Body of pancreas (tissue), 4 donors: ENCODE measurements at regions not wholly inside any gene's neighbourhood (a gene's known extent, or its start where the extent isn't known, plus 50 kb on each side); places are given as distances from the start of the nearest gene placed in this dataset.

Source experiments
- ATAC-seq: fragments of 150-250 bp; one replicate; pipeline ENCODE4 v1.9.1; 2016
- DNase-seq, 4 donors: peaks; one replicate each; pipeline ENCODE4 v3.0.0-alpha.2; 2019
- H3K27ac ChIP-seq, 4 donors: fragments of 200-600 bp; sonication (generic); 1 replicate in 3 of 4; 2 replicates in 1 of 4; pipeline versions ENCODE4 v1.5.1 to v1.6.1; 2016 to 2019; ENCODE audit warnings: mild to moderate bottlenecking in 1 of 4, mixed read lengths in 1 of 4, moderate library complexity in 1 of 4
- H3K27me3 ChIP-seq, 2 donors: fragments of 200-600 bp; sonication (generic); one replicate each; pipeline ENCODE4 v1.6.0; 2016; ENCODE audit warnings: mild to moderate bottlenecking in 1 of 2
- H3K36me3 ChIP-seq, 2 donors: fragments of 200-600 bp; sonication (generic); replicated peaks in 1 of 2; 2 replicates each; pipeline ENCODE4 v1.5.1; 2016; ENCODE audit warnings: low read depth in 2 of 2; ENCODE audit not compliant: insufficient read depth in 1 of 2
- H3K4me1 ChIP-seq: fragments of 200-600 bp; sonication (generic); one replicate; pipeline ENCODE4 v1.6.0; 2016
- H3K4me3 ChIP-seq, 2 donors: fragments of 200-600 bp; sonication (generic); 1 replicate in 1 of 2; 2 replicates in 1 of 2; pipeline ENCODE4 v1.5.1; 2016 to 2019
- H3K9me3 ChIP-seq, 3 donors: fragments of 200-600 bp; sonication (generic); 1 replicate in 2 of 3; 2 replicates in 1 of 3; pipeline ENCODE4 v1.5.1; 2016
- POLR2A ChIP-seq, 3 donors: fragments of 450-650 bp; IDR thresholded peaks; one replicate each; pipeline ENCODE4 v1.6.1; 2016; ENCODE audit warnings: antibody characterized with exemption in 3 of 3, mild to moderate bottlenecking in 2 of 3
- WGBS, 2 donors: methylation state at CpG; one replicate each; pipeline ENCODE4 v1.1.5; 2017; 5-methylcytosine and 5-hydroxymethylcytosine counted together
- intact Hi-C: fragments of 100-400 bp; cut with DNase I; formaldehyde crosslinking; loops from one replicate; pipeline ENCODE4 v1.15.1; 2023
- TF ChIP-seq, protein P1 (sequence below), 7 experiments: fragments of 450-650 bp in 4 of 7; fragments of 200-600 bp in 3 of 7; sonication (generic) in 3 of 7; IDR thresholded peaks; one replicate each; pipeline ENCODE4 v1.5.1; 2016 to 2019; ENCODE audit warnings: antibody characterized with exemption in 7 of 7

DNA sequence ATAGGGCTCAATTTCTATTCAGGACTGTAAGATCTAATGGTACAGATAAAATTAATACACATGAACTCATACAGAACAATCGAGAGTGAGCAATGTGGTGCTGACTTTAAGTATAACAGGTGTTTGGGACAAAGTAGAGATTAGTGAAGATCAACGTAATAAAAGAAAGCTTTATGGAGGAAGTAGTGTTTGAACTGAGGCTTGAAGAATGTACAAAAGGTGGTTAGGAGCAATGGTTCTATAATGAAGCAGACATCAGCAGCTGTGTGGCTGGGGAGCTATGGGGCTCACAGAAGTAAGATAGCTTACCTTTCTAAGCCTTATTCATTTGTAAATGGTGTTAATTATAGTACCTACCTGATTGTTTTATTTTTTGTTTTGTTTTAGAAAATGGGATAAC, 275.4 kb upstream of the RGMB start:
- no peaks in the 10 kb centered on the region for H3K27me3 ChIP-seq
- no peak overlapping the region for H3K4me3 ChIP-seq
- peaks cover 6% of the 10 kb centered on the region for H3K4me1 ChIP-seq
- TF ChIP-seq, protein P1, sequence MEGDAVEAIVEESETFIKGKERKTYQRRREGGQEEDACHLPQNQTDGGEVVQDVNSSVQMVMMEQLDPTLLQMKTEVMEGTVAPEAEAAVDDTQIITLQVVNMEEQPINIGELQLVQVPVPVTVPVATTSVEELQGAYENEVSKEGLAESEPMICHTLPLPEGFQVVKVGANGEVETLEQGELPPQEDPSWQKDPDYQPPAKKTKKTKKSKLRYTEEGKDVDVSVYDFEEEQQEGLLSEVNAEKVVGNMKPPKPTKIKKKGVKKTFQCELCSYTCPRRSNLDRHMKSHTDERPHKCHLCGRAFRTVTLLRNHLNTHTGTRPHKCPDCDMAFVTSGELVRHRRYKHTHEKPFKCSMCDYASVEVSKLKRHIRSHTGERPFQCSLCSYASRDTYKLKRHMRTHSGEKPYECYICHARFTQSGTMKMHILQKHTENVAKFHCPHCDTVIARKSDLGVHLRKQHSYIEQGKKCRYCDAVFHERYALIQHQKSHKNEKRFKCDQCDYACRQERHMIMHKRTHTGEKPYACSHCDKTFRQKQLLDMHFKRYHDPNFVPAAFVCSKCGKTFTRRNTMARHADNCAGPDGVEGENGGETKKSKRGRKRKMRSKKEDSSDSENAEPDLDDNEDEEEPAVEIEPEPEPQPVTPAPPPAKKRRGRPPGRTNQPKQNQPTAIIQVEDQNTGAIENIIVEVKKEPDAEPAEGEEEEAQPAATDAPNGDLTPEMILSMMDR (IDR thresholded peaks at IDR 0.05), result no peak
- TF ChIP-seq POLR2A (IDR thresholded peaks at IDR 0.05), result no peak
- H3K36me3 ChIP-seq, result no peaks in the 10 kb centered on the region
- intact Hi-C loops, result no loop called here
- H3K9me3 ChIP-seq, result no peaks in the 10 kb centered on the region
- DNase-seq (no peak), ATAC-seq (no peak)
- WGBS, 2 donors, result 26 to 42% methylated on average over 2 of the region's 2 CpGs
- no peak overlapping the region for H3K27ac ChIP-seq

DNA sequence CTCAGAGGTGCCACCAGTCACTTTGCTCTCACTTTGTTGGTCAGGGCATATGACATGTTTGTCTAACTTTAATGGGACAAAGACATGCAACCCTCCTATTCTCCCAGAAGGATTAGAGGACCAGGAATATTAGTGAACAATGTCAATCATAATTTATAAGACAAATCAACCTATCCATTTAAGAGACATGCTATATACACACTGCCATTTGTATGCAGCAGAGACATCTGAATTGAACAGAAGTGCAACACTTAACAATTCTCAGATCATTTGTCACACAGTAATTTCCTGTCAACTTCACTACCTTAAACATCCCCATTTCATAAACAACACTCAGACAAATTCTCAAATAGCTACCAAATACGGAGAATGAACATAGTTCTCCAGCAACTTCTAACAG, 273.6 kb upstream of the RGMB start:
- Histone ChIP-seq H3K27me3 (no peaks in the 10 kb centered on the region), H3K4me3 (no peak overlapping the region), H3K9me3 (no peaks in the 10 kb centered on the region), H3K27ac (no peak overlapping the region), H3K36me3 (no peaks in the 10 kb centered on the region), H3K4me1 (peaks cover 24% of the 10 kb centered on the region)
- 70 to 81% methylated on average over 1 of the region's 1 CpG for WGBS, 2 donors
- TF ChIP-seq, protein P1 (IDR thresholded peaks at IDR 0.05), result no peak
- TF ChIP-seq POLR2A (IDR thresholded peaks at IDR 0.05), result no peak
- intact Hi-C loops, result no loop called here
- ATAC-seq (no peak), DNase-seq (no peak)

DNA sequence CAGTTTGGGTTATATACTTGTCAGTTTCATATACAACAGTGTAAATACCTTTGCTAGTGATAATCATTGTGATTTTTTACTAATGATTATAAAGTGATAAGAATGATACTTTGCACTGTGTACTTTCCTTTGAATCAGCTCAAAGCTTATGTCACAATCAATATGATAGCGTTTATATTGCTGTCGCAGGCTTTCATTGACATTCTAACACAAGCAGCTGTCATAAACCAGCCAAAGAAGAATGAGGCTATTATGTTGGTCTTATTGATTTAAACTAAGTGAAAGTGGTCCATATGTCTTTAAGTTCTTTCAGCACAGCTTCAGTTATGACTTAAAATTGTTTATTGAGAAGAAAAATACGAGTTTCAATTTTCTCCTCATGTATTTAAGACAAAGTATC, 272.7 kb upstream of the RGMB start:
- Histone ChIP-seq H3K4me3 (no peak overlapping the region), H3K9me3 (no peaks in the 10 kb centered on the region), H3K4me1 (peaks cover 31% of the 10 kb centered on the region), H3K36me3 (no peaks in the 10 kb centered on the region), H3K27ac (no peak overlapping the region), H3K27me3 (no peaks in the 10 kb centered on the region)
- no peak for DNase-seq
- intact Hi-C loops, result no loop called here
- WGBS, 2 donors, result 27 to 44% methylated on average over 3 of the region's 3 CpGs
- TF ChIP-seq, protein P1 (IDR thresholded peaks at IDR 0.05), result no peak
- TF ChIP-seq POLR2A (IDR thresholded peaks at IDR 0.05), result no peak
- ATAC-seq, result no peak

DNA sequence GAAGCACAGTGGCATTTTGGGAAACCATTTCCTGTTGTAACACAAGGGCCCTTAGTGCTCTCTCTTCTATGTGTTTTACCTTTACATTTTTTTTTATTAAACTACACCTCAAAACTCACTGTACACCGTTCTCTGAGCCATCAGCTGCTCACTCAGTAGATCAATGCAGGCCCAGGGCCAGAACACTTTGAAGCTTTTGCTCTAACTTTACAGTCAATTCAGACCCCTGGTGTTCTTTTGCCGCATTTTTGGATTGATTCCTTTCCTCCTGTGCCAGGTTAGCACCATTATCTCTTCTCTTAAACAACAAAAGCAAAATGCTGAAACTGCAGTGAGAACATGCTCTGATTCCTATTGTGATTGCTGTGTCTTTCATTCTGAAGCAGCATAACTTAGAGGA, 269.8 kb upstream of the RGMB start:
- intact Hi-C loops, result no loop called here

DNA sequence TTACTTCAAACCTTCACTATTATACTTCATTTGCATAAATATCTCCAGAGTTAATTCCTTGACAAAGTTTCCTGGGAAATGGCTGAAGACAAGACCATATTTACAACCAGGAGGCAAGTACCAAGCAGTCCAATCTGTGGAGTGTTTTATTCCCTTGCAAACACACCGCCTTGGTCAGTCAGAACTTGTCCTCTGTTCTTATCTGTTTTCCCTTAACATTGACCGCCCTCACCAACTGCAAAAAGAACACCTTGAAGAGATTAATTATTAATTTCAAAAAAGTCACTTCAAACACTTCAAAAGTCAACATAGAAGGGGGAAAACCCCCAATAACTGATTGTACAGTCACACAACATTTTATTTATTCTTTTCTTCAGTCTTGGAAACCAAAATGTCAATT, 269.0 kb upstream of the RGMB start:
- H3K27ac ChIP-seq, result peak overlapping the region; percentile 31 to 74 (median 44)
- intact Hi-C loops, result no loop called here
- no peaks in the 10 kb centered on the region for H3K9me3 ChIP-seq
- 15 to 17% methylated on average over 2 of the region's 2 CpGs for WGBS, 2 donors
- no peaks in the 10 kb centered on the region for H3K36me3 ChIP-seq
- ATAC-seq, result peak; percentile 96
- H3K4me1 ChIP-seq, result peaks cover 31% of the 10 kb centered on the region
- peak in 1 of 3 donors; percentile 17 for TF ChIP-seq POLR2A (IDR thresholded peaks at IDR 0.05)
- TF ChIP-seq, protein P1 (IDR thresholded peaks at IDR 0.05), result no peak
- H3K4me3 ChIP-seq, result no peak overlapping the region
- no peaks in the 10 kb centered on the region for H3K27me3 ChIP-seq
- DNase-seq, result peak; percentile 31 to 72 (median 56)

More for the DNA sequence above, 269.8 kb upstream of the RGMB start:
- peak; percentile 51 for ATAC-seq
- 8 to 14% methylated on average over 2 of the region's 2 CpGs for WGBS, 2 donors
- H3K36me3 ChIP-seq, result no peaks in the 10 kb centered on the region
- DNase-seq, result peak; percentile 17 to 50 (median 21)
- no peaks in the 10 kb centered on the region for H3K9me3 ChIP-seq
- H3K4me3 ChIP-seq, result no peak overlapping the region
- H3K27me3 ChIP-seq, result no peaks in the 10 kb centered on the region
- TF ChIP-seq POLR2A (IDR thresholded peaks at IDR 0.05), result no peak
- TF ChIP-seq, protein P1 (IDR thresholded peaks at IDR 0.05), result peak in 1 of 7 experiments; percentile 19
- peaks cover 27% of the 10 kb centered on the region for H3K4me1 ChIP-seq
- H3K27ac ChIP-seq, result peak overlapping the region; percentile 6 to 48 (median 32)
